ENCODE measurements at regions not wholly inside any gene's neighbourhood (a gene's known extent, or its start where the extent isn't known, plus 50 kb on each side); places are given as distances from the start of the nearest gene placed in this dataset.

GRCh38 chr3:147297761-147298350, 108.5 kb downstream of the ZIC4 start:
- TF ChIP-seq CTCF (IDR thresholded peaks at IDR 0.05; ENCODE audit: insufficient read depth, low read depth, low read length), result peak; percentile 6
- no peak for TF ChIP-seq EZH2 (IDR thresholded peaks at IDR 0.05; ENCODE audit: insufficient read depth, low read length)
